ENCODE measurements at regions not wholly inside any gene's neighbourhood (a gene's known extent, or its start where the extent isn't known, plus 50 kb on each side); places are given as distances from the start of the nearest gene placed in this dataset.

GRCh38 chr11:112722876-112723275, 238.3 kb upstream of the NCAM1 start:
- whole genome bisulfite sequencing (ENCODE audit: insufficient coverage): 89% methylated on average over 4 of the region's 4 CpGs
- no peak overlapping the region for H3K4me3 ChIP-seq (ENCODE audit: low read length)
- no peaks in the 10 kb centered on the region for H3K4me1 ChIP-seq (ENCODE audit: control insufficient read depth, insufficient read depth, low read length)
- ATAC-seq (no peak), DNase-seq (no peak)
- H3K4me1 Mint-ChIP-seq: no peaks in the 10 kb centered on the region
- H3K4me3 Mint-ChIP-seq: no peak overlapping the region
- H3K36me3 Mint-ChIP-seq: no peaks in the 10 kb centered on the region
- H3K9me3 Mint-ChIP-seq: no peaks in the 10 kb centered on the region
- H3K27ac Mint-ChIP-seq: no peak overlapping the region
- intact Hi-C loops (cut with micrococcal nuclease): no loop called here
- peaks cover 34 to 44% of the 10 kb centered on the region in 2 donors for H3K27me3 Mint-ChIP-seq (ENCODE audit: low read depth in 2 of 2)
- no peaks in the 10 kb centered on the region for H3K9me3 ChIP-seq (ENCODE audit: control insufficient read depth, insufficient read depth, low read length)
- no peak for TF ChIP-seq CTCF (IDR thresholded peaks at IDR 0.05)
- no peak overlapping the region for H3K27ac ChIP-seq (ENCODE audit: low read length)
- no peaks in the 10 kb centered on the region for H3K36me3 ChIP-seq (ENCODE audit: control insufficient read depth, insufficient read depth, low read length)
- H3K27me3 ChIP-seq (ENCODE audit: control insufficient read depth, insufficient read depth, low read length): no peaks in the 10 kb centered on the region

- Histone ChIP-seq H3K36me3 (ENCODE audit: control insufficient read depth, insufficient read depth, low read length) (no peaks in the 10 kb centered on the region), H3K27me3 (ENCODE audit: control insufficient read depth, insufficient read depth, low read length) (no peaks in the 10 kb centered on the region), H3K4me3 (ENCODE audit: low read length) (no peak overlapping the region), H3K27ac (ENCODE audit: low read length) (no peak overlapping the region), H3K4me1 (ENCODE audit: control insufficient read depth, insufficient read depth, low read length) (no peaks in the 10 kb centered on the region), H3K9me3 (ENCODE audit: control insufficient read depth, insufficient read depth, low read length) (no peaks in the 10 kb centered on the region)
- Mint-ChIP-seq H3K36me3 (no peaks in the 10 kb centered on the region), H3K27me3 (ENCODE audit: low read depth in 2 of 2) (peaks cover 34 to 41% of the 10 kb centered on the region in 2 donors), H3K4me1 (no peaks in the 10 kb centered on the region), H3K9me3 (no peaks in the 10 kb centered on the region), H3K27ac (no peak overlapping the region), H3K4me3 (no peak overlapping the region)
- 84% methylated on average over 13 of the region's 13 CpGs for WGBS (ENCODE audit: insufficient coverage)
- intact Hi-C loops (cut with micrococcal nuclease): no loop called here
- ATAC-seq: no peak
- TF ChIP-seq CTCF (IDR thresholded peaks at IDR 0.05): no peak
- DNase-seq: no peak
Observed at GRCh38 chr11:112723676-112724495, 237.3 kb upstream of the NCAM1 start.

GRCh38 chr11:112724496-112724790, 236.8 kb upstream of the NCAM1 start:
- ATAC-seq (no peak), DNase-seq (no peak)
- Histone ChIP-seq H3K9me3 (ENCODE audit: control insufficient read depth, insufficient read depth, low read length) (no peaks in the 10 kb centered on the region), H3K4me3 (ENCODE audit: low read length) (no peak overlapping the region), H3K4me1 (ENCODE audit: control insufficient read depth, insufficient read depth, low read length) (no peaks in the 10 kb centered on the region), H3K27ac (ENCODE audit: low read length) (no peak overlapping the region), H3K27me3 (ENCODE audit: control insufficient read depth, insufficient read depth, low read length) (no peaks in the 10 kb centered on the region), H3K36me3 (ENCODE audit: control insufficient read depth, insufficient read depth, low read length) (no peaks in the 10 kb centered on the region)
- no peaks in the 10 kb centered on the region for H3K9me3 Mint-ChIP-seq
- no peak overlapping the region for H3K27ac Mint-ChIP-seq
- no peak overlapping the region for H3K4me3 Mint-ChIP-seq
- intact Hi-C loops (cut with micrococcal nuclease): no loop called here
- 89% methylated on average over 4 of the region's 4 CpGs for WGBS (ENCODE audit: insufficient coverage)
- peaks cover 34 to 37% of the 10 kb centered on the region in 2 donors for H3K27me3 Mint-ChIP-seq (ENCODE audit: low read depth in 2 of 2)
- no peaks in the 10 kb centered on the region for H3K36me3 Mint-ChIP-seq
- H3K4me1 Mint-ChIP-seq: no peaks in the 10 kb centered on the region
- TF ChIP-seq CTCF (IDR thresholded peaks at IDR 0.05): no peak

- H3K27me3 Mint-ChIP-seq (ENCODE audit: low read depth in 2 of 2): peaks cover 31 to 34% of the 10 kb centered on the region in 2 donors
- no peak overlapping the region for H3K4me3 Mint-ChIP-seq
- Histone ChIP-seq H3K27me3 (ENCODE audit: control insufficient read depth, insufficient read depth, low read length) (no peaks in the 10 kb centered on the region), H3K4me3 (ENCODE audit: low read length) (no peak overlapping the region), H3K36me3 (ENCODE audit: control insufficient read depth, insufficient read depth, low read length) (no peaks in the 10 kb centered on the region), H3K9me3 (ENCODE audit: control insufficient read depth, insufficient read depth, low read length) (no peaks in the 10 kb centered on the region), H3K4me1 (ENCODE audit: control insufficient read depth, insufficient read depth, low read length) (no peaks in the 10 kb centered on the region), H3K27ac (ENCODE audit: low read length) (no peak overlapping the region)
- DNase-seq: no peak
- no peak for TF ChIP-seq CTCF (IDR thresholded peaks at IDR 0.05)
- no peak overlapping the region for H3K27ac Mint-ChIP-seq
- intact Hi-C loops (cut with micrococcal nuclease): no loop called here
- no peak for ATAC-seq
- no peaks in the 10 kb centered on the region for H3K36me3 Mint-ChIP-seq
- H3K4me1 Mint-ChIP-seq: no peaks in the 10 kb centered on the region
- 78% methylated on average over 3 of the region's 3 CpGs for WGBS (ENCODE audit: insufficient coverage)
- no peaks in the 10 kb centered on the region for H3K9me3 Mint-ChIP-seq
Observed at GRCh38 chr11:112725636-112726035, 235.6 kb upstream of the NCAM1 start.

Measured in natural killer cell (primary cell).